T-cell (primary cell): ENCODE measurements at regions not wholly inside any gene's neighbourhood (a gene's known extent, or its start where the extent isn't known, plus 50 kb on each side); places are given as distances from the start of the nearest gene placed in this dataset.

Experiments
- ATAC-seq, 4 experiments: fragments of 200-7000 bp in 3 of 4; fragments of 150-1000 bp in 1 of 4; cut with Tn5 transposase; replicated peaks in 1 of 4; 1 replicate in 3 of 4; 2 replicates in 1 of 4; pipeline ENCODE4 v1.10.0; 2021; ENCODE audit warnings: moderate library complexity in 3 of 4, mild to moderate bottlenecking in 2 of 4, moderate number of reproducible peaks in 1 of 4
- CTCF ChIA-PET, 2 donors: fragments of 300-600 bp; sonication (Branson Sonifier 250); formaldehyde crosslinking; loops; one replicate each; lab custom pipeline; 2022; ENCODE audit warnings: antibody characterized with exemption in 2 of 2; lab: Charles Lee
- POLR2A ChIA-PET, 2 donors: fragments of 300-600 bp; sonication (Branson Sonifier 250); formaldehyde crosslinking; loops; one replicate each; lab custom pipeline; 2022; ENCODE audit warnings: antibody characterized with exemption in 2 of 2; lab: Charles Lee
- DNase-seq, 35 experiments: peaks; one replicate each; pipeline versions ENCODE4 v3.0.0 to v3.0.0-alpha.2; 2013 to 2023
- H3K27ac ChIP-seq: one replicate; pipeline ENCODE4 v1.5.1; 2013; ENCODE audit warnings: low read length
- H3K27me3 ChIP-seq, 2 experiments: replicated peaks in 1 of 2; 1 replicate in 1 of 2; 2 replicates in 1 of 2; pipeline versions ENCODE4 v1.6.1 to v1.7.0; 2013; ENCODE audit warnings: low read length in 1 of 2, mixed read lengths in 1 of 2; ENCODE audit not compliant: control insufficient read depth in 2 of 2, insufficient read depth in 2 of 2; ENCODE audit errors: extremely low read depth in 1 of 2
- H3K36me3 ChIP-seq, 2 donors: 1 replicate in 1 of 2; 2 replicates in 1 of 2; pipeline versions ENCODE4 v1.6.1 to v1.7.0; 2013; ENCODE audit warnings: low read length in 1 of 2; ENCODE audit not compliant: control insufficient read depth in 2 of 2, insufficient read depth in 1 of 2; ENCODE audit errors: extremely low read depth in 1 of 2
- H3K4me1 ChIP-seq, 2 experiments: 1 replicate in 1 of 2; 2 replicates in 1 of 2; pipeline versions ENCODE4 v1.6.1 to v1.7.0; 2013; ENCODE audit warnings: low read length in 2 of 2, mixed read lengths in 1 of 2; ENCODE audit not compliant: insufficient read depth in 2 of 2, control insufficient read depth in 1 of 2; ENCODE audit errors: extremely low read depth in 1 of 2
- H3K4me3 ChIP-seq, 2 donors: 1 replicate in 1 of 2; 2 replicates in 1 of 2; pipeline versions ENCODE4 v1.5.1 to v1.7.0; 2013; ENCODE audit warnings: mild to moderate bottlenecking in 2 of 2, low read length in 1 of 2, moderate library complexity in 1 of 2; ENCODE audit not compliant: control insufficient read depth in 1 of 2; ENCODE audit errors: extremely low read depth in 1 of 2
- H3K9me3 ChIP-seq: 2 replicates; pipeline ENCODE4 v1.7.0; 2013
- H3K27ac Mint-ChIP-seq, 2 donors: one replicate each; pipeline ENCODE4 v1.8.0; 2020 to 2021; ENCODE audit warnings: mild to moderate bottlenecking in 2 of 2, mixed read lengths in 2 of 2
- H3K27me3 Mint-ChIP-seq, 2 donors: one replicate each; pipeline ENCODE4 v1.8.0; 2021 to 2022; ENCODE audit warnings: mixed read lengths in 2 of 2
- H3K36me3 Mint-ChIP-seq: one replicate; pipeline ENCODE4 v1.8.0; 2021; ENCODE audit warnings: mixed read lengths
- H3K4me1 Mint-ChIP-seq, 3 donors: one replicate each; pipeline ENCODE4 v1.8.0; 2020 to 2022; ENCODE audit warnings: mixed read lengths in 3 of 3, mild to moderate bottlenecking in 1 of 3
- H3K4me3 Mint-ChIP-seq, 3 donors: one replicate each; pipeline ENCODE4 v1.8.0; 2020 to 2022; ENCODE audit warnings: mild to moderate bottlenecking in 3 of 3, mixed read lengths in 3 of 3, moderate library complexity in 3 of 3
- H3K9me3 Mint-ChIP-seq, 3 donors: one replicate each; pipeline ENCODE4 v1.8.0; 2020 to 2022; ENCODE audit warnings: mixed read lengths in 3 of 3
- WGBS: methylation state at CpG from one replicate; pipeline ENCODE4 v1.1.5; 2013; ENCODE audit warnings: missing lambda C conversion rate; ENCODE audit not compliant: insufficient coverage; 5-methylcytosine and 5-hydroxymethylcytosine counted together

- ATAC-seq: no peak
- Mint-ChIP-seq H3K36me3 (no peaks in the 10 kb centered on the region), H3K27me3 (no peaks in the 10 kb centered on the region), H3K27ac (no peak overlapping the region), H3K4me3 (no peak overlapping the region), H3K9me3 (peaks cover 0 to 4% (median 3%) of the 10 kb centered on the region in 3 donors), H3K4me1 (no peaks in the 10 kb centered on the region)
- Histone ChIP-seq H3K27me3 (no peaks in the 10 kb centered on the region), H3K9me3 (no peaks in the 10 kb centered on the region), H3K27ac (no peak overlapping the region), H3K4me3 (no peak overlapping the region), H3K4me1 (no peaks in the 10 kb centered on the region), H3K36me3 (no peaks in the 10 kb centered on the region)
- no CpG with 5 or more reads among the region's 5 CpGs for WGBS
- ChIA-PET CTCF (no interaction called here), POLR2A (no interaction called here)
- DNase-seq: no peak
Measured at GRCh38 chr2:223365158-223365679, 236.9 kb downstream of the SCG2 start.

GRCh38 chr2:223366566-223366965 is 235.6 kb downstream of the SCG2 start:
- no peaks in the 10 kb centered on the region for H3K9me3 ChIP-seq
- ATAC-seq: no peak

GRCh38 chr2:223368481-223368880 is 233.7 kb downstream of the SCG2 start:
- ChIA-PET CTCF (no interaction called here), POLR2A (no interaction called here)
- whole genome bisulfite sequencing: 0% methylated on average over 1 of the region's 2 CpGs
- Mint-ChIP-seq H3K9me3 (peaks cover 0 to 2% (median 0%) of the 10 kb centered on the region in 3 donors), H3K27ac (no peak overlapping the region), H3K4me3 (no peak overlapping the region), H3K4me1 (no peaks in the 10 kb centered on the region), H3K36me3 (no peaks in the 10 kb centered on the region), H3K27me3 (no peaks in the 10 kb centered on the region)
- Histone ChIP-seq H3K9me3 (no peaks in the 10 kb centered on the region), H3K36me3 (no peaks in the 10 kb centered on the region), H3K27ac (no peak overlapping the region), H3K4me3 (no peak overlapping the region), H3K4me1 (no peaks in the 10 kb centered on the region), H3K27me3 (no peaks in the 10 kb centered on the region)
- ATAC-seq: no peak
- no peak for DNase-seq

More at GRCh38 chr2:223366566-223366965, 235.6 kb downstream of the SCG2 start:
- 33% methylated on average over 1 of the region's 5 CpGs for WGBS
- no peaks in the 10 kb centered on the region for H3K36me3 Mint-ChIP-seq
- H3K27ac ChIP-seq: no peak overlapping the region
- no peak for DNase-seq
- H3K27me3 Mint-ChIP-seq: no peaks in the 10 kb centered on the region
- H3K9me3 Mint-ChIP-seq: no peaks in the 10 kb centered on the region
- H3K4me3 Mint-ChIP-seq: no peak overlapping the region
- POLR2A ChIA-PET: no interaction called here
- H3K27me3 ChIP-seq: no peaks in the 10 kb centered on the region
- H3K4me1 Mint-ChIP-seq: no peaks in the 10 kb centered on the region
- H3K27ac Mint-ChIP-seq: no peak overlapping the region
- H3K4me1 ChIP-seq: no peaks in the 10 kb centered on the region
- H3K36me3 ChIP-seq: no peaks in the 10 kb centered on the region
- H3K4me3 ChIP-seq: no peak overlapping the region
- CTCF ChIA-PET: no interaction called here

GRCh38 chr2:223369889-223370288 is 232.3 kb downstream of the SCG2 start:
- ATAC-seq: no peak
- no peak overlapping the region for H3K4me3 ChIP-seq
- Mint-ChIP-seq H3K4me3 (no peak overlapping the region), H3K27ac (no peak overlapping the region), H3K36me3 (no peaks in the 10 kb centered on the region), H3K4me1 (no peaks in the 10 kb centered on the region), H3K27me3 (no peaks in the 10 kb centered on the region), H3K9me3 (peaks cover 0 to 4% (median 0%) of the 10 kb centered on the region in 3 donors)
- WGBS: no CpG with 5 or more reads among the region's 3 CpGs
- H3K9me3 ChIP-seq: no peaks in the 10 kb centered on the region
- CTCF ChIA-PET: no interaction called here
- no peak overlapping the region for H3K27ac ChIP-seq
- H3K4me1 ChIP-seq: no peaks in the 10 kb centered on the region
- H3K27me3 ChIP-seq: no peaks in the 10 kb centered on the region
- no peak for DNase-seq
- POLR2A ChIA-PET: no interaction called here
- no peaks in the 10 kb centered on the region for H3K36me3 ChIP-seq

GRCh38 chr2:223383315-223383714 is 218.8 kb downstream of the SCG2 start:
- Mint-ChIP-seq H3K27ac (no peak overlapping the region), H3K9me3 (peaks cover 0 to 5% (median 0%) of the 10 kb centered on the region in 3 donors), H3K27me3 (no peaks in the 10 kb centered on the region), H3K4me3 (no peak overlapping the region), H3K4me1 (no peaks in the 10 kb centered on the region), H3K36me3 (no peaks in the 10 kb centered on the region)
- Histone ChIP-seq H3K4me3 (no peak overlapping the region), H3K36me3 (no peaks in the 10 kb centered on the region), H3K27ac (no peak overlapping the region), H3K4me1 (no peaks in the 10 kb centered on the region), H3K27me3 (no peaks in the 10 kb centered on the region), H3K9me3 (no peaks in the 10 kb centered on the region)
- no peak for ATAC-seq
- WGBS: no CpG with 5 or more reads among the region's 1 CpG
- CTCF ChIA-PET: no interaction called here
- DNase-seq: no peak
- POLR2A ChIA-PET: no interaction called here

- Histone ChIP-seq H3K27me3 (no peaks in the 10 kb centered on the region), H3K4me1 (no peaks in the 10 kb centered on the region), H3K36me3 (no peaks in the 10 kb centered on the region), H3K27ac (no peak overlapping the region), H3K4me3 (no peak overlapping the region), H3K9me3 (no peaks in the 10 kb centered on the region)
- H3K4me3 Mint-ChIP-seq: no peak overlapping the region
- DNase-seq (no peak), ATAC-seq (no peak)
- H3K27me3 Mint-ChIP-seq: no peaks in the 10 kb centered on the region
- ChIA-PET POLR2A (no interaction called here), CTCF (interaction anchor here in 1 of 2 donors (0.6 kb wide), 1 partner anchor 20 kb away, joined by 3 read pairs; no protein-coding TSS in a partner anchor)
- H3K36me3 Mint-ChIP-seq: no peaks in the 10 kb centered on the region
- no peak overlapping the region for H3K27ac Mint-ChIP-seq
- H3K4me1 Mint-ChIP-seq: no peaks in the 10 kb centered on the region
- peaks cover 0 to 5% (median 2%) of the 10 kb centered on the region in 3 donors for H3K9me3 Mint-ChIP-seq
Measured at GRCh38 chr2:223386189-223386588, 216.0 kb downstream of the SCG2 start.

GRCh38 chr2:223386984-223387383 is 215.2 kb downstream of the SCG2 start:
- CTCF ChIA-PET: no interaction called here
- Mint-ChIP-seq H3K27ac (no peak overlapping the region), H3K4me1 (no peaks in the 10 kb centered on the region), H3K27me3 (no peaks in the 10 kb centered on the region), H3K36me3 (no peaks in the 10 kb centered on the region), H3K4me3 (no peak overlapping the region), H3K9me3 (peaks cover 0 to 4% (median 2%) of the 10 kb centered on the region in 3 donors)
- DNase-seq (no peak), ATAC-seq (no peak)
- POLR2A ChIA-PET: no interaction called here
- Histone ChIP-seq H3K27ac (no peak overlapping the region), H3K4me1 (no peaks in the 10 kb centered on the region), H3K36me3 (no peaks in the 10 kb centered on the region), H3K4me3 (no peak overlapping the region), H3K9me3 (no peaks in the 10 kb centered on the region), H3K27me3 (no peaks in the 10 kb centered on the region)
- WGBS: no CpG with 5 or more reads among the region's 4 CpGs
